Gastroesophageal sphincter (tissue), 3 donors: ENCODE measurements at regions not wholly inside any gene's neighbourhood (a gene's known extent, or its start where the extent isn't known, plus 50 kb on each side); places are given as distances from the start of the nearest gene placed in this dataset.

Source experiments
- POLR2A ChIP-seq, 2 donors: fragments of 450-650 bp; IDR thresholded peaks; one replicate each; pipeline ENCODE4 v1.6.1; 2017; ENCODE audit warnings: antibody characterized with exemption in 2 of 2, mild to moderate bottlenecking in 2 of 2, moderate library complexity in 1 of 2
- POLR2AphosphoS5 ChIP-seq: sonication (generic); formaldehyde crosslinking; IDR thresholded peaks from one replicate; pipeline ENCODE4 v1.6.1; 2017; ENCODE audit warnings: antibody characterized with exemption
- TF ChIP-seq, protein P1 (sequence below), 4 experiments: fragments of 200-600 bp in 2 of 4; fragments of 450-650 bp in 2 of 4; sonication (generic) in 1 of 4; IDR thresholded peaks; one replicate each; pipeline ENCODE4 v1.5.1; 2017 to 2019; ENCODE audit warnings: antibody characterized with exemption in 4 of 4, mild to moderate bottlenecking in 2 of 4, moderate library complexity in 2 of 4

DNA sequence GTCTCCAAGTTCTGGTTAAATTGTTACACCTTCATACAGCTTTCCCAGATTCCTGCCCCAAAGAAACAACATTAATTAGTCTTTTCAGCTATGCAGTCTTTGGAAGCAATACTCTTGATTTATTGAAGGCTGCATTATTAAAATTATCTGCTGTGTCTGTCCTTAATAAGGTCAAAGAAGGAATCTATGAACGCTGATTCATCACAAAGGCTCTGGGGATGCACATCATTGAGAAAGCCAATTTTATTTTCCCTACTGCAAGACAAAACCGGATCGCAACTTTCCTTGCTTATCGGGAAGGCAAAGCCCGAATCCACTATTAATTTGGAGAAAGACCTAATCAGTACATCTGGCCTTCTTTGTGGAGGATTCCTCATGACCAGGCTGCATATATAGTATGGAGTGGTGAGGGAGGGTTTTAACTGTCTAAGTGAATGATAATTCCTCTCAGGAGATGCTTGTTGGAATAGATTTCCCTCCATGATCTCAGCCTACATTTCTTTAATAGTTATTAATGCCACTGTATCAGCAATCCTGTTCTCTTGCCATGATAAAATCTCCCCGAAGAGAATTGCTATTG is 224.6 kb downstream of the PIK3C3 start:
- TF ChIP-seq, protein P1, sequence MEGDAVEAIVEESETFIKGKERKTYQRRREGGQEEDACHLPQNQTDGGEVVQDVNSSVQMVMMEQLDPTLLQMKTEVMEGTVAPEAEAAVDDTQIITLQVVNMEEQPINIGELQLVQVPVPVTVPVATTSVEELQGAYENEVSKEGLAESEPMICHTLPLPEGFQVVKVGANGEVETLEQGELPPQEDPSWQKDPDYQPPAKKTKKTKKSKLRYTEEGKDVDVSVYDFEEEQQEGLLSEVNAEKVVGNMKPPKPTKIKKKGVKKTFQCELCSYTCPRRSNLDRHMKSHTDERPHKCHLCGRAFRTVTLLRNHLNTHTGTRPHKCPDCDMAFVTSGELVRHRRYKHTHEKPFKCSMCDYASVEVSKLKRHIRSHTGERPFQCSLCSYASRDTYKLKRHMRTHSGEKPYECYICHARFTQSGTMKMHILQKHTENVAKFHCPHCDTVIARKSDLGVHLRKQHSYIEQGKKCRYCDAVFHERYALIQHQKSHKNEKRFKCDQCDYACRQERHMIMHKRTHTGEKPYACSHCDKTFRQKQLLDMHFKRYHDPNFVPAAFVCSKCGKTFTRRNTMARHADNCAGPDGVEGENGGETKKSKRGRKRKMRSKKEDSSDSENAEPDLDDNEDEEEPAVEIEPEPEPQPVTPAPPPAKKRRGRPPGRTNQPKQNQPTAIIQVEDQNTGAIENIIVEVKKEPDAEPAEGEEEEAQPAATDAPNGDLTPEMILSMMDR (IDR thresholded peaks at IDR 0.05) = no peak
- TF ChIP-seq POLR2A (IDR thresholded peaks at IDR 0.05) = no peak
- no peak for TF ChIP-seq POLR2AphosphoS5
